Brain microvascular endothelial cell (primary cell): ENCODE measurements at regions not wholly inside any gene's neighbourhood (a gene's known extent, or its start where the extent isn't known, plus 50 kb on each side); places are given as distances from the start of the nearest gene placed in this dataset.

Experiments
- DNase-seq: peaks from one replicate; pipeline ENCODE4 v3.0.0-alpha.2; 2020
- H3K27ac ChIP-seq: fragments of 250-450 bp; sonication (Bioruptor Pico); 2 replicates; pipeline ENCODE4 v1.5.1; 2020; ENCODE audit warnings: mild to moderate bottlenecking, moderate library complexity
- H3K27me3 ChIP-seq: fragments of 250-450 bp; sonication (Bioruptor Pico); replicated peaks from 2 replicates; pipeline ENCODE4 v1.5.1; 2020; ENCODE audit warnings: mild to moderate bottlenecking
- H3K36me3 ChIP-seq: fragments of 250-450 bp; sonication (Bioruptor Pico); replicated peaks from 2 replicates; pipeline ENCODE4 v1.5.1; 2020; ENCODE audit warnings: mild to moderate bottlenecking
- H3K4me3 ChIP-seq: 2 replicates; pipeline ENCODE4 v1.5.1; 2011; ENCODE audit warnings: low read depth, mild to moderate bottlenecking, control low read depth, low read length, moderate library complexity
- CTCF ChIP-seq: IDR thresholded peaks from 2 replicates; pipeline ENCODE4 v1.5.1; 2011; ENCODE audit warnings: low read depth, mild to moderate bottlenecking, moderate library complexity, low read length, control low read depth, inconsistent platforms; ENCODE audit errors: missing control alignments
- in situ Hi-C: cut with HindIII; loops from 2 replicates; pipeline ENCODE4 v1.10.0; 2017; ENCODE audit warnings: low sequenced_read_pairs, low pct_ligation_motif_present

- peaks cover 1% of the 10 kb centered on the region for H3K27me3 ChIP-seq
- in situ Hi-C loops, result no loop called here
- no peak for TF ChIP-seq CTCF
- DNase-seq, result peak; percentile 9
- no peak overlapping the region for H3K27ac ChIP-seq
- no peaks in the 10 kb centered on the region for H3K36me3 ChIP-seq
- H3K4me3 ChIP-seq, result no peak overlapping the region
Observed at GRCh38 chr6:159444056-159444760, 248.8 kb downstream of the SOD2 start.

- no peak for TF ChIP-seq CTCF
- in situ Hi-C loops, result no loop called here
- no peaks in the 10 kb centered on the region for H3K36me3 ChIP-seq
- no peak overlapping the region for H3K27ac ChIP-seq
- H3K27me3 ChIP-seq, result peaks cover 1% of the 10 kb centered on the region
- DNase-seq, result no peak
- no peak overlapping the region for H3K4me3 ChIP-seq
Observed at GRCh38 chr6:159443417-159443920, 249.6 kb downstream of the SOD2 start.

- no peak overlapping the region for H3K27ac ChIP-seq
- no peaks in the 10 kb centered on the region for H3K36me3 ChIP-seq
- H3K27me3 ChIP-seq, result peaks cover 5% of the 10 kb centered on the region
- no peak for DNase-seq
- no peak for TF ChIP-seq CTCF
- in situ Hi-C loops, result no loop called here
- no peak overlapping the region for H3K4me3 ChIP-seq
Observed at GRCh38 chr6:159441704-159441981, 251.4 kb downstream of the SOD2 start.

- Histone ChIP-seq H3K36me3 (no peaks in the 10 kb centered on the region), H3K27ac (no peak overlapping the region), H3K27me3 (peaks cover 5% of the 10 kb centered on the region), H3K4me3 (no peak overlapping the region)
- TF ChIP-seq CTCF, result no peak
- DNase-seq, result no peak
- in situ Hi-C loops, result no loop called here
Observed at GRCh38 chr6:159440911-159441703, 251.9 kb downstream of the SOD2 start.

- Histone ChIP-seq H3K4me3 (no peak overlapping the region), H3K27ac (no peak overlapping the region), H3K27me3 (peaks cover 5% of the 10 kb centered on the region), H3K36me3 (no peaks in the 10 kb centered on the region)
- in situ Hi-C loops, result no loop called here
- no peak for DNase-seq
- no peak for TF ChIP-seq CTCF
Observed at GRCh38 chr6:159440349-159440748, 252.7 kb downstream of the SOD2 start.

- in situ Hi-C loops, result no loop called here
Observed at GRCh38 chr6:159439651-159440050, 253.4 kb downstream of the SOD2 start.

More at GRCh38 chr6:159439651-159440050, 253.4 kb downstream of the SOD2 start:
- H3K36me3 ChIP-seq, result no peaks in the 10 kb centered on the region
- no peak for DNase-seq
- H3K27ac ChIP-seq, result no peak overlapping the region
- H3K4me3 ChIP-seq, result no peak overlapping the region
- TF ChIP-seq CTCF, result no peak
- H3K27me3 ChIP-seq, result peaks cover 3% of the 10 kb centered on the region
